ENCODE measurements at regions not wholly inside any gene's neighbourhood (a gene's known extent, or its start where the extent isn't known, plus 50 kb on each side); places are given as distances from the start of the nearest gene placed in this dataset.

GRCh38 chr15:47179988-47180387 lies 537.3 kb upstream of the SEMA6D start:
- no peak for DNase-seq

GRCh38 chr15:47182818-47183217 lies 534.5 kb upstream of the SEMA6D start:
- no peak for DNase-seq

- DNase-seq = peak; percentile 36
Measured at GRCh38 chr15:47184003-47184907, 533.0 kb upstream of the SEMA6D start.

GRCh38 chr15:47184908-47185801 lies 532.1 kb upstream of the SEMA6D start:
- no peak for DNase-seq

GRCh38 chr15:47186075-47186474 lies 531.2 kb upstream of the SEMA6D start:
- no peak for DNase-seq

GRCh38 chr15:47188758-47189507 lies 528.4 kb upstream of the SEMA6D start:
- no peak for DNase-seq

GRCh38 chr15:47194718-47195117 lies 522.6 kb upstream of the SEMA6D start:
- DNase-seq = peak; percentile 43

GRCh38 chr15:47196048-47196447 lies 521.3 kb upstream of the SEMA6D start:
- DNase-seq = peak; percentile 86

GRCh38 chr15:47203993-47204392 lies 513.3 kb upstream of the SEMA6D start:
- no peak for DNase-seq

GRCh38 chr15:47206358-47206978 lies 510.8 kb upstream of the SEMA6D start:
- DNase-seq = no peak

GRCh38 chr15:47209591-47209990 lies 507.7 kb upstream of the SEMA6D start:
- peak; percentile 15 for DNase-seq

- DNase-seq = no peak
Measured at GRCh38 chr15:47212222-47213010, 504.9 kb upstream of the SEMA6D start.

GRCh38 chr15:47213883-47214282 lies 503.4 kb upstream of the SEMA6D start:
- DNase-seq = no peak

GRCh38 chr15:47218295-47218694 lies 499.0 kb upstream of the SEMA6D start:
- no peak for DNase-seq

GRCh38 chr15:47244361-47244760 lies 472.9 kb upstream of the SEMA6D start:
- no peak for DNase-seq

GRCh38 chr15:47246317-47246716 lies 471.0 kb upstream of the SEMA6D start:
- DNase-seq = no peak

GRCh38 chr15:47258521-47258920 lies 458.8 kb upstream of the SEMA6D start:
- no peak for DNase-seq

GRCh38 chr15:47265686-47266085 lies 451.6 kb upstream of the SEMA6D start:
- DNase-seq = peak; percentile 8

GRCh38 chr15:47266566-47266965 lies 450.7 kb upstream of the SEMA6D start:
- DNase-seq = no peak

GRCh38 chr15:47273864-47274263 lies 443.4 kb upstream of the SEMA6D start:
- no peak for DNase-seq

GRCh38 chr15:47283246-47283645 lies 434.1 kb upstream of the SEMA6D start:
- no peak for DNase-seq
